IMR-90 (cell line): ENCODE measurements at regions not wholly inside any gene's neighbourhood (a gene's known extent, or its start where the extent isn't known, plus 50 kb on each side); places are given as distances from the start of the nearest gene placed in this dataset.

ENCODE experiments used
- ATAC-seq: fragments of 200-7000 bp; cut with Tn5 transposase; 2 replicates; pipeline ENCODE4 v1.9.1; 2020; ENCODE audit warnings: low read depth, mild to moderate bottlenecking, moderate library complexity
- BruUV-seq: library from RNA; stranded (reverse); fragments of 400-500 nt; replicated peaks from 2 replicates; lab custom pipeline; 2021; lab: Mats Ljungman, UMichigan
- CTCF ChIA-PET: fragments of 300-600 bp; formaldehyde crosslinking; extraction: SDS; loops from one replicate; lab custom pipeline; 2021; ENCODE audit warnings: antibody characterized with exemption; lab: Yijun Ruan, JAX
- POLR2A ChIA-PET: fragments of 300-600 bp; sonication (Branson Sonifier 250); formaldehyde crosslinking; loops from one replicate; lab custom pipeline; 2022; ENCODE audit warnings: antibody characterized with exemption; ENCODE audit not compliant: unreplicated experiment; lab: Charles Lee
- DNase-seq: peaks from one replicate; pipeline ENCODE4 v3.0.0; 2013
- H2AFZ ChIP-seq: replicated peaks from 2 replicates; pipeline ENCODE3; 2013; ENCODE audit warnings: low read length, mild to moderate bottlenecking; ENCODE audit not compliant: poor library complexity
- H2AK5ac ChIP-seq: 2 replicates; pipeline ENCODE4 v1.6.1; 2013; ENCODE audit warnings: low read depth, low read length, inconsistent platforms
- H2AK9ac ChIP-seq: replicated peaks from 2 replicates; pipeline ENCODE3; 2013; ENCODE audit warnings: mild to moderate bottlenecking, low read depth, low read length, moderate library complexity; ENCODE audit not compliant: poor library complexity
- H2BK120ac ChIP-seq: 2 replicates; pipeline ENCODE4 v1.6.1; 2013; ENCODE audit warnings: low read depth, low read length, inconsistent platforms
- H2BK15ac ChIP-seq: 3 replicates; pipeline ENCODE4 v1.6.1; 2013; ENCODE audit warnings: low read depth, low read length, inconsistent platforms
- H2BK20ac ChIP-seq: 2 replicates; pipeline ENCODE4 v1.6.1; 2013; ENCODE audit warnings: low read depth, mild to moderate bottlenecking, inconsistent platforms, low read length, moderate library complexity
- H2BK5ac ChIP-seq: 2 replicates; pipeline ENCODE4 v1.6.1; 2013; ENCODE audit warnings: mild to moderate bottlenecking, low read depth, low read length, inconsistent platforms; ENCODE audit not compliant: poor library complexity, severe bottlenecking
- H3K14ac ChIP-seq: replicated peaks from 2 replicates; pipeline ENCODE4 v1.6.1; 2013; ENCODE audit warnings: low read depth, low read length, inconsistent platforms
- H3K18ac ChIP-seq: 2 replicates; pipeline ENCODE4 v1.6.1; 2013; ENCODE audit warnings: low read depth, low read length, control low read depth
- H3K23ac ChIP-seq: 2 replicates; pipeline ENCODE4 v1.6.1; 2013; ENCODE audit warnings: low read depth, low read length, inconsistent platforms
- H3K27ac ChIP-seq: 2 replicates; pipeline ENCODE4 v1.5.1; 2013; ENCODE audit warnings: mild to moderate bottlenecking, control low read depth, low read length; ENCODE audit not compliant: insufficient read depth
- H3K27me3 ChIP-seq: 2 replicates; pipeline ENCODE4 v1.6.1; 2013; ENCODE audit warnings: low read length; ENCODE audit not compliant: control insufficient read depth, insufficient read depth
- H3K36me3 ChIP-seq: 2 replicates; pipeline ENCODE4 v1.6.1; 2013; ENCODE audit warnings: low read length, mixed read lengths; ENCODE audit not compliant: control insufficient read depth, insufficient read depth
- H3K4ac ChIP-seq: 2 replicates; pipeline ENCODE4 v1.6.1; 2013; ENCODE audit warnings: low read depth, low read length, inconsistent platforms
- H3K4me1 ChIP-seq: 2 replicates; pipeline ENCODE4 v1.6.1; 2013; ENCODE audit warnings: low read length, mixed read lengths; ENCODE audit not compliant: control insufficient read depth, insufficient read depth
- H3K4me2 ChIP-seq: 2 replicates; pipeline ENCODE4 v1.6.1; 2013; ENCODE audit warnings: low read depth, mild to moderate bottlenecking, control low read depth, low read length, moderate library complexity
- H3K4me3 ChIP-seq: 2 replicates; pipeline ENCODE4 v1.5.1; 2013; ENCODE audit warnings: low read depth, mild to moderate bottlenecking, control low read depth, low read length, moderate library complexity; ENCODE audit not compliant: insufficient read depth
- H3K56ac ChIP-seq: 2 replicates; pipeline ENCODE4 v1.6.1; 2013; ENCODE audit warnings: low read length, inconsistent platforms; ENCODE audit not compliant: insufficient read depth; ENCODE audit errors: extremely low read depth
- H3K79me1 ChIP-seq, 2 experiments: 2 replicates each; pipeline ENCODE4 v1.6.1; 2013; ENCODE audit warnings: low read length in 2 of 2, inconsistent platforms in 1 of 2, low read depth in 1 of 2
- H3K9ac ChIP-seq: 2 replicates; pipeline ENCODE4 v1.6.1; 2013; ENCODE audit warnings: low read depth, low read length, control low read depth
- H3K9me1 ChIP-seq: 2 replicates; pipeline ENCODE4 v1.6.1; 2013; ENCODE audit warnings: low read length, inconsistent platforms; ENCODE audit not compliant: insufficient read depth
- H3K9me3 ChIP-seq: 2 replicates; pipeline ENCODE4 v1.6.1; 2013; ENCODE audit warnings: low read length; ENCODE audit not compliant: control insufficient read depth, insufficient read depth
- H4K20me1 ChIP-seq: 2 replicates; pipeline ENCODE4 v1.6.1; 2013; ENCODE audit warnings: low read length, inconsistent platforms; ENCODE audit not compliant: insufficient read depth
- H4K5ac ChIP-seq: 2 replicates; pipeline ENCODE4 v1.6.1; 2013; ENCODE audit warnings: mild to moderate bottlenecking, low read depth, low read length, control low read depth
- H4K8ac ChIP-seq, 2 experiments: 2 replicates each; pipeline ENCODE4 v1.6.1; 2013; ENCODE audit warnings: low read depth in 2 of 2, low read length in 2 of 2, control low read depth in 1 of 2, inconsistent platforms in 1 of 2
- H4K91ac ChIP-seq: 2 replicates; pipeline ENCODE4 v1.6.1; 2013; ENCODE audit warnings: low read depth, low read length, inconsistent platforms; ENCODE audit not compliant: insufficient read depth
- BHLHE40 ChIP-seq: fragments of 150-350 bp; IDR thresholded peaks from 2 replicates; pipeline ENCODE4 v1.6.1; 2016; ENCODE audit warnings: mild to moderate bottlenecking, low read depth, low read length
- CEBPB ChIP-seq: IDR thresholded peaks from 2 replicates; pipeline ENCODE4 v1.6.1; 2012; ENCODE audit warnings: low read depth, low read length, improper control_type of control experiment
- CHD1 ChIP-seq: IDR thresholded peaks from 2 replicates; pipeline ENCODE4 v1.6.1; 2012; ENCODE audit warnings: low read depth, low read length, improper control_type of control experiment
- FOS ChIP-seq: fragments of 150-350 bp; IDR thresholded peaks from 2 replicates; pipeline ENCODE4 v1.6.1; 2016; ENCODE audit warnings: low read depth, low read length
- MAFK ChIP-seq: IDR thresholded peaks from 2 replicates; pipeline ENCODE4 v1.6.1; 2012; ENCODE audit warnings: low read depth, low read length, improper control_type of control experiment
- MAZ ChIP-seq: IDR thresholded peaks from 2 replicates; pipeline ENCODE4 v1.6.1; 2012; ENCODE audit warnings: low read depth, mild to moderate bottlenecking, low read length, improper control_type of control experiment, moderate library complexity, borderline replicate concordance
- MXI1 ChIP-seq: IDR thresholded peaks from 2 replicates; pipeline ENCODE4 v1.6.1; 2012; ENCODE audit warnings: low read depth, mild to moderate bottlenecking, low read length, moderate library complexity, borderline replicate concordance
- NFE2L2 ChIP-seq: fragments of 150-350 bp; IDR thresholded peaks from 2 replicates; pipeline ENCODE4 v1.6.1; 2016; ENCODE audit warnings: low read depth, mild to moderate bottlenecking, low read length
- POLR2A ChIP-seq: IDR thresholded peaks from 2 replicates; pipeline ENCODE4 v1.6.1; 2012; ENCODE audit warnings: mild to moderate bottlenecking, low read depth, low read length
- RAD21 ChIP-seq: IDR thresholded peaks from 2 replicates; pipeline ENCODE4 v1.6.1; 2012; ENCODE audit warnings: low read length, improper control_type of control experiment
- RCOR1 ChIP-seq: IDR thresholded peaks from 2 replicates; pipeline ENCODE4 v1.6.1; 2012; ENCODE audit warnings: mild to moderate bottlenecking, low read length, improper control_type of control experiment; ENCODE audit not compliant: insufficient replicate concordance
- RFX5 ChIP-seq: IDR thresholded peaks from 2 replicates; pipeline ENCODE4 v1.8.0; 2012; ENCODE audit warnings: low read depth, mild to moderate bottlenecking, low read length, moderate library complexity
- SMC3 ChIP-seq: fragments of 150-350 bp; IDR thresholded peaks from 2 replicates; pipeline ENCODE4 v1.6.1; 2016; ENCODE audit warnings: low read depth, mild to moderate bottlenecking, antibody characterized with exemption, low read length, moderate library complexity
- WGBS, 2 experiments: methylation state at CpG; one replicate each; pipeline versions ENCODE4 v1.1.5 to v1.1.7; 2013; ENCODE audit warnings: missing lambda C conversion rate in 2 of 2; ENCODE audit not compliant: insufficient read length in 1 of 2; ENCODE audit errors: extremely low coverage in 2 of 2; 5-methylcytosine and 5-hydroxymethylcytosine counted together
- dilution Hi-C: fragments of 300-500 bp; cut with HindIII; formaldehyde crosslinking; loops from one replicate; pipeline ENCODE4 v1.14.3; 2018; ENCODE audit warnings: low sequenced_read_pairs; ENCODE audit not compliant: unreplicated experiment
- in situ Hi-C: fragments of 300-500 bp; cut with MboI; formaldehyde crosslinking; loops from 3 replicates; pipeline ENCODE4 v1.14.3; 2019; ENCODE audit warnings: low sequenced_read_pairs, inconsistent platforms, mixed read lengths
- intact Hi-C: fragments of 100-400 bp; cut with micrococcal nuclease; formaldehyde crosslinking; loops from 2 replicates; pipeline ENCODE4 v1.10.0; 2022
- TF ChIP-seq, protein P1 (sequence below): conservative IDR thresholded peaks from 2 replicates; pipeline ENCODE4 v1.5.1; 2012; ENCODE audit warnings: mild to moderate bottlenecking, low read depth, low read length, improper control_type of control experiment
- TF ChIP-seq, protein P2 (sequence below): fragments of 150-350 bp; IDR thresholded peaks from 2 replicates; pipeline ENCODE4 v1.6.1; 2017; ENCODE audit warnings: mild to moderate bottlenecking, antibody characterized with exemption, low read length, low read depth
- TF ChIP-seq, protein P3 (sequence below): fragments of 150-350 bp; IDR thresholded peaks from 2 replicates; pipeline ENCODE4 v1.6.1; 2016; ENCODE audit warnings: low read depth, mild to moderate bottlenecking, low read length, moderate library complexity, borderline replicate concordance

- Histone ChIP-seq H3K4me1 (no peaks in the 10 kb centered on the region), H3K27me3 (no peaks in the 10 kb centered on the region), H4K91ac (no peak overlapping the region), H2BK5ac (no peak overlapping the region), H2AK9ac (no peak overlapping the region), H3K18ac (no peak overlapping the region), H2AFZ (no peak overlapping the region), H4K5ac (no peak overlapping the region), H3K9me3 (peaks cover 5% of the 10 kb centered on the region), H2AK5ac (no peak overlapping the region), H3K56ac (no peak overlapping the region), H3K27ac (no peak overlapping the region), H4K8ac (no peak overlapping the region), H2BK20ac (no peak overlapping the region), H3K9ac (no peak overlapping the region), H3K4ac (no peak overlapping the region), H3K36me3 (no peaks in the 10 kb centered on the region), H3K79me1 (no peaks in the 10 kb centered on the region), H3K4me3 (no peak overlapping the region), H2BK15ac (no peak overlapping the region), H4K20me1 (no peaks in the 10 kb centered on the region), H3K14ac (no peak overlapping the region), H2BK120ac (no peak overlapping the region), H3K4me2 (no peak overlapping the region), H3K23ac (no peak overlapping the region), H3K9me1 (no peaks in the 10 kb centered on the region)
- in situ Hi-C loops (no loop called here), dilution Hi-C loops (no loop called here), intact Hi-C loops (no loop called here)
- ATAC-seq = no peak
- no peak for DNase-seq
- WGBS, 2 experiments = no CpG with 5 or more reads among the region's 3 CpGs
- CTCF ChIA-PET = no interaction called here
- BruUV-seq = no TSS peak
- POLR2A ChIA-PET = no interaction called here
- TF ChIP-seq POLR2A (no peak), RCOR1 (no peak), SMC3 (no peak), RAD21 (no peak), RFX5 (no peak), MAFK (no peak), BHLHE40 (no peak), MXI1 (no peak), FOS (no peak), CEBPB (no peak), NFE2L2 (no peak), MAZ (no peak), CHD1 (no peak)
- TF ChIP-seq, protein P1, sequence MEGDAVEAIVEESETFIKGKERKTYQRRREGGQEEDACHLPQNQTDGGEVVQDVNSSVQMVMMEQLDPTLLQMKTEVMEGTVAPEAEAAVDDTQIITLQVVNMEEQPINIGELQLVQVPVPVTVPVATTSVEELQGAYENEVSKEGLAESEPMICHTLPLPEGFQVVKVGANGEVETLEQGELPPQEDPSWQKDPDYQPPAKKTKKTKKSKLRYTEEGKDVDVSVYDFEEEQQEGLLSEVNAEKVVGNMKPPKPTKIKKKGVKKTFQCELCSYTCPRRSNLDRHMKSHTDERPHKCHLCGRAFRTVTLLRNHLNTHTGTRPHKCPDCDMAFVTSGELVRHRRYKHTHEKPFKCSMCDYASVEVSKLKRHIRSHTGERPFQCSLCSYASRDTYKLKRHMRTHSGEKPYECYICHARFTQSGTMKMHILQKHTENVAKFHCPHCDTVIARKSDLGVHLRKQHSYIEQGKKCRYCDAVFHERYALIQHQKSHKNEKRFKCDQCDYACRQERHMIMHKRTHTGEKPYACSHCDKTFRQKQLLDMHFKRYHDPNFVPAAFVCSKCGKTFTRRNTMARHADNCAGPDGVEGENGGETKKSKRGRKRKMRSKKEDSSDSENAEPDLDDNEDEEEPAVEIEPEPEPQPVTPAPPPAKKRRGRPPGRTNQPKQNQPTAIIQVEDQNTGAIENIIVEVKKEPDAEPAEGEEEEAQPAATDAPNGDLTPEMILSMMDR = no peak
- TF ChIP-seq, protein P2, sequence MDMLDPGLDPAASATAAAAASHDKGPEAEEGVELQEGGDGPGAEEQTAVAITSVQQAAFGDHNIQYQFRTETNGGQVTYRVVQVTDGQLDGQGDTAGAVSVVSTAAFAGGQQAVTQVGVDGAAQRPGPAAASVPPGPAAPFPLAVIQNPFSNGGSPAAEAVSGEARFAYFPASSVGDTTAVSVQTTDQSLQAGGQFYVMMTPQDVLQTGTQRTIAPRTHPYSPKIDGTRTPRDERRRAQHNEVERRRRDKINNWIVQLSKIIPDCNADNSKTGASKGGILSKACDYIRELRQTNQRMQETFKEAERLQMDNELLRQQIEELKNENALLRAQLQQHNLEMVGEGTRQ = no peak
- TF ChIP-seq, protein P3, sequence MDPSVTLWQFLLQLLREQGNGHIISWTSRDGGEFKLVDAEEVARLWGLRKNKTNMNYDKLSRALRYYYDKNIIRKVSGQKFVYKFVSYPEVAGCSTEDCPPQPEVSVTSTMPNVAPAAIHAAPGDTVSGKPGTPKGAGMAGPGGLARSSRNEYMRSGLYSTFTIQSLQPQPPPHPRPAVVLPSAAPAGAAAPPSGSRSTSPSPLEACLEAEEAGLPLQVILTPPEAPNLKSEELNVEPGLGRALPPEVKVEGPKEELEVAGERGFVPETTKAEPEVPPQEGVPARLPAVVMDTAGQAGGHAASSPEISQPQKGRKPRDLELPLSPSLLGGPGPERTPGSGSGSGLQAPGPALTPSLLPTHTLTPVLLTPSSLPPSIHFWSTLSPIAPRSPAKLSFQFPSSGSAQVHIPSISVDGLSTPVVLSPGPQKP = no peak
Measured at GRCh38 chr5:29304545-29304944, 1888.9 kb upstream of the CDH6 start.
